Spleen (tissue), 11 donors: ENCODE measurements at regions not wholly inside any gene's neighbourhood (a gene's known extent, or its start where the extent isn't known, plus 50 kb on each side); places are given as distances from the start of the nearest gene placed in this dataset.

Experiments used
- DNase-seq: peaks from one replicate; pipeline ENCODE4 v3.0.0-alpha.2; 2020
- H3K27ac ChIP-seq, 8 donors: fragments of 200-600 bp; sonication (generic) in 7 of 8; 1 replicate in 4 of 8; 2 replicates in 4 of 8; pipeline versions ENCODE4 v1.5.0 to v1.8.0; 2016 to 2021; ENCODE audit warnings: inconsistent platforms in 4 of 8, mild to moderate bottlenecking in 4 of 8, moderate library complexity in 1 of 8
- H3K27me3 ChIP-seq, 7 donors: fragments of 200-600 bp; sonication (generic) in 6 of 7; replicated peaks in 1 of 7; 1 replicate in 4 of 7; 2 replicates in 3 of 7; pipeline versions ENCODE4 v1.5.0 to v1.8.0; 2016 to 2021; ENCODE audit warnings: inconsistent platforms in 3 of 7, mild to moderate bottlenecking in 1 of 7
- H3K36me3 ChIP-seq, 6 donors: fragments of 200-600 bp; sonication (generic) in 5 of 6; 1 replicate in 4 of 6; 2 replicates in 2 of 6; pipeline versions ENCODE4 v1.5.0 to v1.8.0; 2016 to 2021; ENCODE audit warnings: inconsistent platforms in 2 of 6
- H3K4me1 ChIP-seq, 6 donors: fragments of 200-600 bp; sonication (generic) in 5 of 6; 1 replicate in 3 of 6; 2 replicates in 3 of 6; pipeline versions ENCODE4 v1.5.0 to v1.8.0; 2016 to 2021; ENCODE audit warnings: inconsistent platforms in 3 of 6
- H3K4me3 ChIP-seq, 8 donors: fragments of 200-600 bp; sonication (generic) in 7 of 8; 1 replicate in 4 of 8; 2 replicates in 4 of 8; pipeline versions ENCODE4 v1.5.0 to v1.8.0; 2016 to 2021; ENCODE audit warnings: inconsistent platforms in 4 of 8, mild to moderate bottlenecking in 4 of 8, moderate library complexity in 2 of 8
- H3K9me3 ChIP-seq, 8 donors: fragments of 200-600 bp; sonication (generic) in 7 of 8; 1 replicate in 4 of 8; 2 replicates in 4 of 8; pipeline versions ENCODE4 v1.5.0 to v1.8.0; 2016 to 2021; ENCODE audit warnings: inconsistent platforms in 4 of 8
- POLR2A ChIP-seq, 3 donors: fragments of 450-650 bp; IDR thresholded peaks; one replicate each; pipeline ENCODE4 v1.5.1; 2017; ENCODE audit warnings: antibody characterized with exemption in 3 of 3, mild to moderate bottlenecking in 1 of 3
- POLR2AphosphoS5 ChIP-seq, 3 donors: sonication (generic); formaldehyde crosslinking; IDR thresholded peaks; one replicate each; pipeline ENCODE4 v1.5.1; 2017; ENCODE audit warnings: antibody characterized with exemption in 3 of 3
- WGBS, 5 donors: extraction: QIAGEN DNeasy Blood & Tissue Kit in 3 of 5; methylation state at CpG; one replicate each; pipeline versions ENCODE4 v1.1.5 to v1.1.7; 2013 to 2018; 5-methylcytosine and 5-hydroxymethylcytosine counted together
- intact Hi-C: fragments of 100-400 bp; cut with DNase I; formaldehyde crosslinking; loops from one replicate; pipeline ENCODE4 v1.15.0; 2023; ENCODE audit warnings: low total_unique reads
- TF ChIP-seq, protein P1 (sequence below), 11 experiments: fragments of 200-600 bp in 7 of 11; fragments of 450-650 bp in 4 of 11; sonication (generic) in 4 of 11; IDR thresholded peaks in 8 of 11; conservative IDR thresholded peaks in 3 of 11; 1 replicate in 7 of 11; 2 replicates in 4 of 11; pipeline versions ENCODE4 v1.4.0 to v1.8.0; 2016 to 2021; ENCODE audit warnings: antibody characterized with exemption in 11 of 11, inconsistent platforms in 4 of 11, mild to moderate bottlenecking in 1 of 11
- donor health status: healthy with polysubstance abuse.
- donor health status: DM: no; HTN: no; CAD: no; lungs with moderate emphysema.
- donor health status: DM: no; HTN: no; CAD: no.
- donor health status: Bipolar disorder and iron deficiency.
- donor health status: healthy.
- donor health status: DM: no; HTN: no; CAD: no.
- donor health status: DM: yes; HTN: yes; CAD: no.

- TF ChIP-seq POLR2AphosphoS5 (IDR thresholded peaks at IDR 0.05) (no peak), POLR2A (IDR thresholded peaks at IDR 0.05) (no peak)
- TF ChIP-seq, protein P1, sequence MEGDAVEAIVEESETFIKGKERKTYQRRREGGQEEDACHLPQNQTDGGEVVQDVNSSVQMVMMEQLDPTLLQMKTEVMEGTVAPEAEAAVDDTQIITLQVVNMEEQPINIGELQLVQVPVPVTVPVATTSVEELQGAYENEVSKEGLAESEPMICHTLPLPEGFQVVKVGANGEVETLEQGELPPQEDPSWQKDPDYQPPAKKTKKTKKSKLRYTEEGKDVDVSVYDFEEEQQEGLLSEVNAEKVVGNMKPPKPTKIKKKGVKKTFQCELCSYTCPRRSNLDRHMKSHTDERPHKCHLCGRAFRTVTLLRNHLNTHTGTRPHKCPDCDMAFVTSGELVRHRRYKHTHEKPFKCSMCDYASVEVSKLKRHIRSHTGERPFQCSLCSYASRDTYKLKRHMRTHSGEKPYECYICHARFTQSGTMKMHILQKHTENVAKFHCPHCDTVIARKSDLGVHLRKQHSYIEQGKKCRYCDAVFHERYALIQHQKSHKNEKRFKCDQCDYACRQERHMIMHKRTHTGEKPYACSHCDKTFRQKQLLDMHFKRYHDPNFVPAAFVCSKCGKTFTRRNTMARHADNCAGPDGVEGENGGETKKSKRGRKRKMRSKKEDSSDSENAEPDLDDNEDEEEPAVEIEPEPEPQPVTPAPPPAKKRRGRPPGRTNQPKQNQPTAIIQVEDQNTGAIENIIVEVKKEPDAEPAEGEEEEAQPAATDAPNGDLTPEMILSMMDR (IDR thresholded peaks at IDR 0.05 in 8 of 11, conservative IDR thresholded peaks at IDR 0.05 in 3 of 11) = no peak
- no peak for DNase-seq
- Histone ChIP-seq H3K27me3 (no peaks in the 10 kb centered on the region), H3K36me3 (no peaks in the 10 kb centered on the region), H3K9me3 (peaks cover 0 to 24% (median 13%) of the 10 kb centered on the region in 8 donors), H3K4me1 (no peaks in the 10 kb centered on the region), H3K27ac (no peak overlapping the region), H3K4me3 (no peak overlapping the region)
- intact Hi-C loops = no loop called here
- WGBS, 5 donors = 39 to 60% (median 44%) methylated on average over 1 of the region's 1 CpG
Measured at GRCh38 chr2:81974216-81974615, 1669.7 kb upstream of the LRRTM1 start.

- no peak overlapping the region for H3K27ac ChIP-seq
- 81 to 93% (median 86%) methylated on average over 1 of the region's 1 CpG for WGBS, 5 donors
- no peaks in the 10 kb centered on the region for H3K4me1 ChIP-seq
- no peak overlapping the region for H3K4me3 ChIP-seq
- peaks cover 0 to 54% (median 24%) of the 10 kb centered on the region in 8 donors for H3K9me3 ChIP-seq
- no peak for DNase-seq
- no peaks in the 10 kb centered on the region for H3K27me3 ChIP-seq
- intact Hi-C loops = no loop called here
- H3K36me3 ChIP-seq = no peaks in the 10 kb centered on the region
- TF ChIP-seq POLR2A (IDR thresholded peaks at IDR 0.05) (no peak), POLR2AphosphoS5 (IDR thresholded peaks at IDR 0.05) (no peak)
- TF ChIP-seq, protein P1 (IDR thresholded peaks at IDR 0.05 in 8 of 11, conservative IDR thresholded peaks at IDR 0.05 in 3 of 11) = no peak
Measured at GRCh38 chr2:81942876-81943275, 1638.3 kb upstream of the LRRTM1 start.

DNA sequence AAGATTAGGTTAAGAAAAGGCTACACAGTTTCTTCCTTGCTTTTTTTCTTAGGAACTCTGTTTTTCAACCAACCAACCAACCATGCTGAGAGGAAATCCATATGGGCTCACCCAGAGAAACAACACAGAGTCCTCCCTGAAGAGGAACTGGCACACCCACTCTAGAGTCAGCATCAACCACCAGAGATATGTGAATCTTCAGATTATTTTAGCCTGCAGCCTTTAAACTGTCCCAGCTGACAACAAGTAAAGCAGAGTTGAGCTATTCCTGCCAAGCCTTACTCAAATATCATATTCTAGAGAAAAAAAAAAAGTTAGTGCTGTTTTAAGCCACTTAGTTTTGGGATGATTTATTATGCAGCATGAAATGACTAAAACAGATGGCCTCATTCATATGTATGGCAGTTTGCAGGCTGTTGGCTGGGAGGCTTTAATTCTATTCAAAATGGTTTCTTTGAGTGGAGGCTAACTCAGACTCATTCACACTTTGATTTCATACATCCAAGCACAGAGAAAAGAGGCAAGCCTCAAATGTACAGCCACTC, 1637.7 kb upstream of the LRRTM1 start:
- intact Hi-C loops = no loop called here
- no peak for DNase-seq
- Histone ChIP-seq H3K4me1 (no peaks in the 10 kb centered on the region), H3K27ac (no peak overlapping the region), H3K27me3 (no peaks in the 10 kb centered on the region), H3K9me3 (peaks cover 0 to 49% (median 22%) of the 10 kb centered on the region in 8 donors), H3K36me3 (no peaks in the 10 kb centered on the region), H3K4me3 (no peak overlapping the region)
- TF ChIP-seq POLR2A (IDR thresholded peaks at IDR 0.05) (no peak), POLR2AphosphoS5 (IDR thresholded peaks at IDR 0.05) (no peak)
- TF ChIP-seq, protein P1 (IDR thresholded peaks at IDR 0.05 in 8 of 11, conservative IDR thresholded peaks at IDR 0.05 in 3 of 11) = no peak

DNA sequence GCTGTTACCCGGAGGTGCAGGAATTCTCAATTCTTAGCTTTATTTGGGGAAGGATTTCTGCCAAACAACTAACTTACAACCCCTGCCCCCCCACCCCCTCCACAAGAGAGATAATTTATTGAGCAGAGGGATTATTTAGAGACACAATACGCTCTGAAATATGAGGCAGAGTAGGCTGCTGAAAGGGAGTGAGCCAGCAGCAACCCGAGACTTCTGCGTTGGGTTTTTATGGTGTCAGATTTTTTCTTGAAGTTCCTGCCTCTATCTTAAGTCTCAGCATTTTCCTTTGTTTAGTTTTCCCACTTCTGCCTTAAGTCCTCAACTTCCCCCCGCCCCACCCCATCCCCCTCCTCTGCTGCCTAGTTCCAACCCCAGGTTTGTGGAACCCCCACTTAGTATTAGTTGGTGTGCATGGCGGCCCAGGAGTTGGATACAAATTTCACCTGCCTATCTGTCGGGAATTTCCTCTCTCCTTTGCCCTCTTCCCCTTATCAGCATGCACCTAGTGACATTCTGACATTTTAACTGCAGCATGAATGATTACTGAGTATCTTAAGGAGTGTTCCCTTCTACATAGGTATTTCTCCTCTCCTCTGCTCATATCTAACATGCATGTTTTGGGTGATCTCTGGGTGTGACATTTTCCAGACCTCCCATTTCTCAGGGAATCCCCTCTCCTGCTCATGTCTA, 1635.9 kb upstream of the LRRTM1 start:
- H3K27me3 ChIP-seq = no peaks in the 10 kb centered on the region
- TF ChIP-seq POLR2AphosphoS5 (IDR thresholded peaks at IDR 0.05) = no peak
- TF ChIP-seq, protein P1 (IDR thresholded peaks at IDR 0.05 in 8 of 11, conservative IDR thresholded peaks at IDR 0.05 in 3 of 11) = no peak
- TF ChIP-seq POLR2A (IDR thresholded peaks at IDR 0.05) = no peak
- H3K27ac ChIP-seq = no peak overlapping the region
- intact Hi-C loops = no loop called here
- H3K36me3 ChIP-seq = no peaks in the 10 kb centered on the region
- 62 to 84% (median 75%) methylated on average over 7 of the region's 7 CpGs for WGBS, 5 donors
- no peak for DNase-seq
- H3K4me3 ChIP-seq = no peak overlapping the region
- no peaks in the 10 kb centered on the region for H3K4me1 ChIP-seq
- H3K9me3 ChIP-seq = peaks cover 0 to 36% (median 10%) of the 10 kb centered on the region in 8 donors
